ENCODE measurements at regions not wholly inside any gene's neighbourhood (a gene's known extent, or its start where the extent isn't known, plus 50 kb on each side); places are given as distances from the start of the nearest gene placed in this dataset.

DNA sequence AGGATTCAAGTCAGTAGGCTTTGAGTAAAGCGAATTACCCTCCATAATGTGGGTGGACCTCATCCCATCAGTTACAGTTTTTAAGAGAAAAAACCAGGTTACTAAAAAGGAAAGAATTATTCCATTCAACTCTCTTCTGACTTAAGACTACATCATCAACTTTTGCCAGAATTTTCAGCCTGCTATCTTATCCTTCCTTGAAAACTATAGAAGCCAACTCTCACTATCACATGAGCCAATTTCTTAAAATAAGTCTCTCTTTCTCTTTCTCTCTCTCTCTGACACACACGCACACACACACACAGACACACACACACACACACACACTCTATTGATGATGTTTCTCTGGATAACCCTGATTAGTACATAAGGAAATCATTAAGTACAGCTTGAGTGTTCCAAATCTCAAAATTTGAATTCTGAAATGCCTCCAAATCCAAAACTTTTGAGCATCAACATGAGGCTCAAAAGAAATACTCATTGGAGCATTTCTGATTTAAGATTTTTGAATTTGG is 217.0 kb upstream of the PRR20A start:
- no peak overlapping the region for H3K4me3 ChIP-seq (replicated peaks in 1 of 2; ENCODE audit: low read depth in 2 of 2, low read length in 2 of 2)
- TF ChIP-seq, protein P1, sequence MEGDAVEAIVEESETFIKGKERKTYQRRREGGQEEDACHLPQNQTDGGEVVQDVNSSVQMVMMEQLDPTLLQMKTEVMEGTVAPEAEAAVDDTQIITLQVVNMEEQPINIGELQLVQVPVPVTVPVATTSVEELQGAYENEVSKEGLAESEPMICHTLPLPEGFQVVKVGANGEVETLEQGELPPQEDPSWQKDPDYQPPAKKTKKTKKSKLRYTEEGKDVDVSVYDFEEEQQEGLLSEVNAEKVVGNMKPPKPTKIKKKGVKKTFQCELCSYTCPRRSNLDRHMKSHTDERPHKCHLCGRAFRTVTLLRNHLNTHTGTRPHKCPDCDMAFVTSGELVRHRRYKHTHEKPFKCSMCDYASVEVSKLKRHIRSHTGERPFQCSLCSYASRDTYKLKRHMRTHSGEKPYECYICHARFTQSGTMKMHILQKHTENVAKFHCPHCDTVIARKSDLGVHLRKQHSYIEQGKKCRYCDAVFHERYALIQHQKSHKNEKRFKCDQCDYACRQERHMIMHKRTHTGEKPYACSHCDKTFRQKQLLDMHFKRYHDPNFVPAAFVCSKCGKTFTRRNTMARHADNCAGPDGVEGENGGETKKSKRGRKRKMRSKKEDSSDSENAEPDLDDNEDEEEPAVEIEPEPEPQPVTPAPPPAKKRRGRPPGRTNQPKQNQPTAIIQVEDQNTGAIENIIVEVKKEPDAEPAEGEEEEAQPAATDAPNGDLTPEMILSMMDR (IDR thresholded peaks at IDR 0.05; ENCODE audit: low read depth, low read length): no peak
- no peak for DNase-seq (ENCODE audit: low read depth in 2 of 2)

DNA sequence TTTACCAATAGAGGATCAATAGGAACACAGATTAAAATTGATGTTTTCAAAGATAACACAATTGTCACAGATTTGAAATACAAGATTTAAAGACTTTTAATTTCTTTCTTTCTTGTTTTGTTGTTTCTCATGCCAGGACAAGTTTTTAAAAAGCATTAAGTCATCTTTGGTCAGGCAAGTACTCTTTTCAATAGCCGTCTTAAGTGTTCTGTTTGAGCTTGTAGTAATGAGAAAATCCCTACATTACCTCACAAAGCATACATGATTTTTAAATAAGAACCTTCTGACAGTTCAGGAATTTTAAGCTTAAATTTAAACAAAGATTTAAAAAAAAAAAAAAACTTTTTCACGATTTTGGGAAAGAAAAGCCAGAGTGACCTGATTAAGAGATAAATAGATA is 216.3 kb upstream of the PRR20A start:
- no peak for DNase-seq (ENCODE audit: low read depth in 2 of 2)
- H3K4me3 ChIP-seq (replicated peaks in 1 of 2; ENCODE audit: low read depth in 2 of 2, low read length in 2 of 2): no peak overlapping the region
- TF ChIP-seq, protein P1 (IDR thresholded peaks at IDR 0.05; ENCODE audit: low read depth, low read length): no peak

DNA sequence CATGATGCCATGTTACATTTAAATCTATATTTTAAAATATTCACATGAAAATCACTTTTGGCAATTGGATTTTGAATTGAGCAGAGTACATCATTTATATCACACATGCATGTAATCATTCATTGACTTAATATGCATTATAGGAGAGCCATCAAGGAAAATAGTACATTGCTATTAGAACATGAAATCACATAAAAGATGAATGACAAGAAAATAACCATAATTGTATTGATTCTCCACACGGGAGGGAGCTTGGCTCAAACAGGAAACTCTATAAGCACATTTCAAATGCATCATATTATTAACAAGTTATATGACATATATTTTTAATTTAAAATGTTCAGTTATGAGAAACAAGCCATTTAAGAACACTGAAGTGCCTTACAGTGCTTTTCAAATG is 208.6 kb upstream of the PRR20A start:
- H3K4me3 ChIP-seq (replicated peaks in 1 of 2; ENCODE audit: low read depth in 2 of 2, low read length in 2 of 2): no peak overlapping the region
- no peak for DNase-seq (ENCODE audit: low read depth in 2 of 2)
- TF ChIP-seq, protein P1 (IDR thresholded peaks at IDR 0.05; ENCODE audit: low read depth, low read length): no peak

DNA sequence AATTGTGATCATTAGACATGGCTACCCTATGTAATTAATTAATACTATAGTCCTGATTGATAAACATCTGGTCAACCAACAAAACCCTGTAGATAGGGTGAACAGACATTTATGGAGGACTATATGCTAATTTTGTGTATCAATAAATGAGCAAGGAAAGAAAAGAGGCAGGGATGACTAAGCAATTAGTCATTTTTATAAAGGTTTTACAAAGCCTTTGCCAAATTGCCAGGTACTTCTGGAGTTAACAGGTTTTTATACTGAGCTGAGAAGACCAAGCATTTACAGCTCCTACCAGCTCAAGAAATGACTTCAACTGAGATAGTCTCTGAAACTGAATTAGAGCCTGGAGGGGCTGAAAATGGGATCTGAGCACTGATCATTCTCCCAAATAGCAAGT is 186.8 kb upstream of the PRR20A start:
- TF ChIP-seq, protein P1 (IDR thresholded peaks at IDR 0.05; ENCODE audit: low read depth, low read length): no peak
- no peak overlapping the region for H3K4me3 ChIP-seq (replicated peaks in 1 of 2; ENCODE audit: low read depth in 2 of 2, low read length in 2 of 2)
- no peak for DNase-seq (ENCODE audit: low read depth in 2 of 2)

DNA sequence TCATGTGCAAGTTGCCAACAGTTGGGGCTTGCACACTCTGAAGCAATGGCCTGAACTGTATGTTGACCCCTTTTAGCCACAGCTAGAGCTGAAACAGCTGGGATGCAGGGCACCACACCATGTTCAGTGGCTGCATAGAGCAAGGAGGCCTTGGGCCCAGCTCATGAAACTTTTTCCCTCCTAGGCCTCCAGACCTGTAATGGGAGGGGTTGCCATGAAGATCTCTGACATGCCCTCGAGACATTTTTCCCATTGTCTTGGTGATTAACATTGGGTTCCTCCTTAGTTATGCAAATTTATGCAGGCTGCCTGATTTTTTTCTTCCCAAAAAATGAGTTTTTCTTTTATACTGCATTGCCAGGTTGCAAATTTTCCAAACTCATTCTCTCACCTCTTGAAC is 165.1 kb upstream of the PRR20A start:
- no peak for DNase-seq (ENCODE audit: low read depth in 2 of 2)
- TF ChIP-seq, protein P1 (IDR thresholded peaks at IDR 0.05; ENCODE audit: low read depth, low read length): no peak
- no peak overlapping the region for H3K4me3 ChIP-seq (replicated peaks in 1 of 2; ENCODE audit: low read depth in 2 of 2, low read length in 2 of 2)

DNA sequence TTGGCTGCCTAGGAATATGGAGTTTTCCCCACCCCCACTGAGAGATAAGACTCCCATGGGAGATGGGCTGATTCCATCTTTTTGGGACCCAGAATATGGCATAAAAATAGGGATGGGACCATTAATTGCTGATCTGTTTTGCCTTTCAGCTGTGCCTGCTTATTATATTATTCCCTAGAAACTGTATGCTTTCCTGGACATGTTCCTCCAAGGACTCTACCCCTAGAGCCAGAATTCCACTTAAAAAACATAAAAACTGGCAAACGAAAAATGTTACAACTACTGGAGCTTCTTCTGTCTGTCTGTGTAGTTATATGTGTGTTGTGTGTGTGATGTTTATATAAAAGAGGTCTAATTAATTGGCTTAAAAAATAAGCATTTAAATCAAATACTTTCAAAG is 159.9 kb upstream of the PRR20A start:
- no peak for DNase-seq (ENCODE audit: low read depth in 2 of 2)
- no peak overlapping the region for H3K4me3 ChIP-seq (replicated peaks in 1 of 2; ENCODE audit: low read depth in 2 of 2, low read length in 2 of 2)
- TF ChIP-seq, protein P1 (IDR thresholded peaks at IDR 0.05; ENCODE audit: low read depth, low read length): no peak

DNA sequence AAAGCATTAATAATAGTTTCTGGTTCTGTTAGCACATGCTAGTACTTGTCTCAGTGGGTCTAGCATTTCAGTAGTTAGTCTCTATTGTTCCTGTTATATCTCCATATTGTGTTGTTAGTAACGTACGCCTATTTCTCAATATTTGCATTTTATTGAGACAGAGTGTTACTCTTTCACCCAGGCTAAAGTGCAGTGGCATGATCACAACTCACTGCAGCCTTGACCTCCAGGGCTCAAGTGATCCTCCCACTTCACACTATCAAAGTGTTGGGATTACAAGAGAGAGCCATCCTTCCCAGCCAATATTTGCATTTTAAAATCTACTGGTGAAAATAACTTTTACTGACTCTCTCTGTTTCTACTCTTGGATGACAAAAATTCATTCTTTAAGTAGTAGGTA is 154.6 kb upstream of the PRR20A start:
- no peak for DNase-seq (ENCODE audit: low read depth in 2 of 2)
- no peak overlapping the region for H3K4me3 ChIP-seq (replicated peaks in 1 of 2; ENCODE audit: low read depth in 2 of 2, low read length in 2 of 2)
- TF ChIP-seq, protein P1 (IDR thresholded peaks at IDR 0.05; ENCODE audit: low read depth, low read length): no peak

Measured in cardiac fibroblast (primary cell).